ENCODE measurements at regions not wholly inside any gene's neighbourhood (a gene's known extent, or its start where the extent isn't known, plus 50 kb on each side); places are given as distances from the start of the nearest gene placed in this dataset.
"Not testable (repeated sequence)": the region's sequence is repeated elsewhere in the genome, so short reads cannot be mapped to it uniquely, and the experiment has no call there.

DNA sequence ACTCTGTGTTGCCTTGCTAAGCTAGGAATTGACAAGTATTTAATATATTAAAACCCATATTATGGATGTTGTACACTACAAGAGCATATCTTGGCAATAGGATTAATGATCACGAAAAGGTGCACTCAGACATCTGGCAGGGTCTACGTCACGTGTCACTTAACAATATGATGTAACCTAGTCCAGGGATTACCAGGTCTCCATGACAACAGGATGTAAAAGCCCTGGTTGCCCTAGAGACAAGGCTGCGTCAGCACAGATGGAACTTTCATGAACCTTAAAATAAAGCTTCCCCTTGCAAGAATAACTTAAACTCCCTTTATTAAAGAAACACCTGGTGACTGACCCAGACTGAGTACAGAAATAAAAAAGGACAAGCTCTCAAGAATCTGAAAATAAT, 717.8 kb downstream of the CDH18 start:
- DNase-seq, result no peak

- DNase-seq, result no peak
These were observed 713.4 kb downstream of the CDH18 start for GRCh38 chr5:19274578-19274977.

GRCh38 chr5:19285286-19285685, 702.7 kb downstream of the CDH18 start:
- DNase-seq, result no peak

DNA sequence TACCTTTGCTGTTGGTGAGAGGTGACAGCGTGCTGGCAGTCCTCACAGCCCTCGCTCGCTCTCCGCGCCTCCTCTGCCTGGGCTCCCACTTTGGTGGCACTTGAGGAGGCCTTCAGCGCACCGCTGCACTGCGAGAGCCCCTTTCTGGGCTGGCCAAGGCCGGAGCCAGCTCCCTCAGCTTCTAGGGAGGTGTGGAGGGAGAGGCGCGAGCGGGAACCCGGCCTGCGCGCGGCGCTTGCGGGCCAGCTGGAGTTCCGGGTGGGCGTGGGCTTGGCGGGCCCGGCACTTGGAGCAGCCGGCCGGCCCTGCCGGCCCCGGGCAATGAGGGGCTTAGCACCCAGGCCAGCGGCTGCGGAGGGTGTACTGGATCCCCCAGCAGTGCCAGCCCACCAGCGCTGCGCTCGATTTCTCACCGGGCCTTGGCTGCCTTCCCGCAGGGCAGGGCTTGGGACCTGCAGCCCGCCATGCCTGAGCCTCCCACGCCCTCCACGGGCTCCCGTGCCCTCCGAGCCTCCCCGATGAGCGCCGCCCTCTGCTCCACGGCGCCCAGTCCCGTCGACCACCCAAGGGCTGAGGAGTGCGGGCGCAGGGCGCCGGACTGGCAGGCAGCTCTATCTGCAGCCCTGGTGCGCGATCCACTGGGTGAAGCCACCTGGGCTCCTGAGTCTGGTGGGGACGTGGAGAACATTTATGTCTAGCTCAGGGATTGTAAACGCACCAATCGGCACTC, 700.3 kb downstream of the CDH18 start:
- not testable (repeated sequence) for DNase-seq

- not testable (repeated sequence) for DNase-seq
These were observed 699.7 kb downstream of the CDH18 start for GRCh38 chr5:19288311-19288710.

DNA sequence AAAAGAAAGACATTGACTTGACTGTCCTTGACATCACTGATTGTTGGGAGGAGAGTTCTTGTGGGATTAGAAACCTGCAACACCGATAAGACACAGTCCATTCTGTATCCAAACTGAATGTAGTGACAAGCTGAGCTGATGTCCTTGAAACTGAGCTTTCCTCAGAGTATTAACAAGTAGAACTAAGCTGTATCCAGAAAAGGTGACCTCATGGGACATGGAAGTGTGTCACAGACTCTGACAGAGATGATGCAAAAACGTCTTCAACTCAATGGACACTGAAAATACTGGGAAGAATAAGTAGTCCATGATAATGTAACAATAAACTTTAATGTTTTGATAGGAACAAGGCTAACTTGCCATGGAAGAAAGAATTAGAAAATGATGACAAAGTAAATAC, 690.1 kb downstream of the CDH18 start:
- DNase-seq, result no peak

GRCh38 chr5:19301271-19301670, 686.7 kb downstream of the CDH18 start:
- no peak for DNase-seq

- DNase-seq, result no peak
These were observed 673.2 kb downstream of the CDH18 start for GRCh38 chr5:19314840-19315239.

DNA sequence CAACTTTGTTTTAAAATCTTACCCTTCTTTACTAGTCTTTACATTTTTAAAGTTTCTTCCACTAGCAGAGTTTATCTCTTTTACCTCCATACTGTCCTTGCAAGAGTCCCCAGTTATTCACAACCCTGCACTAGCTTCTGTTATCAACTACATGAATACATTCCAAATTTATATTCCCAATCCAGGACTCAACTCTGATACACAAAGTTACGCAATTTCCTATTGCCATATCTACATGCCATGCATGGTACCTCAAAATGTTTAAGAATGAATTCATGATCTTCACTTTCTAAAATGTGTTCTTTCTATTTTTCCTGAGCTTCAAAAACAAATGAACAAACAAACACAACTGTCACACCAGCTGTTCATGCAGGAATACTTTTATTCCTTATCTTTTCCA, 668.7 kb downstream of the CDH18 start:
- no peak for DNase-seq

GRCh38 chr5:19322716-19323485, 665.1 kb downstream of the CDH18 start:
- DNase-seq, result no peak

GRCh38 chr5:19334278-19334677, 653.7 kb downstream of the CDH18 start:
- DNase-seq, result no peak

DNA sequence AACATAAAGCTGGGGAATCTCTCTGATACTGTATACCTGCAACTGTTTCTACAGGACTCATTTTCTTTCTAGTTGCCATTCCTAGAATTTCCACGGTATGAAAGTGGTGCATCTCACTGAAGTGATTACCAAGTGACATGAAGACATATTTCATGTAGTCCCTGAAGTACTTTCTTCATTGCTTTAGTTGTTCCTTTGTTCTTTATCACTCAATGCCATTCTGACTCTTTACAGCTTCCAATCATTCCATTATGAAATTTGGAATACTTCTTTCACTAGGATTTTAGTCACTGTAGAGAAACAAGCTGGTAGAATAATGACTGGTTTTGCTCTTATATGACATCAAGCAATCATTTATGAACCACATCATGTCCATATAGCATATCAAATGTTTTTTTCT, 645.1 kb downstream of the CDH18 start:
- DNase-seq, result no peak

- no peak for DNase-seq
These were observed 635.9 kb downstream of the CDH18 start for GRCh38 chr5:19352120-19352519.

DNA sequence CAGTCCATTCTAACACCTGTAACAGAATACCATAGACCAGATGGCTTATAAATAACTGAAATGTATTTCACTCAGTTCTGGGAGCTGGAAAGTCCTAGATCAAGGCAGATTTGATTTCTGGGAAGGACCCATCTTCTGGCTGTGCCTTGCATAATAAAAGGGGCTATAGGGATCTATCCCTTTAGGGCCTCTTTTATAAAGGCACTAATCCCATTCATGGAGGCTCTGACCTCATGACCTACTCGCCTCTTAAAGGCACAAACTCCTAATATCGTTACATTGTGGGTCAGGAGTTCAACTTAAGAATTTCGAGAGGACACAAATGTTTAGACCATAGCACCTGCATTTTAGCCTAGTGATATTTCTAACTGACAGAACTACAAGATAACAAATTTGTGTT, 619.0 kb downstream of the CDH18 start:
- DNase-seq, result no peak

- no peak for DNase-seq
These were observed 618.4 kb downstream of the CDH18 start for GRCh38 chr5:19369561-19369960.

GRCh38 chr5:19370655-19371386, 617.2 kb downstream of the CDH18 start:
- DNase-seq, result no peak

GRCh38 chr5:19388391-19388790, 599.6 kb downstream of the CDH18 start:
- DNase-seq, result no peak

- DNase-seq, result no peak
These were observed 587.0 kb downstream of the CDH18 start for GRCh38 chr5:19401032-19401431.

- DNase-seq, result no peak
These were observed 581.2 kb downstream of the CDH18 start for GRCh38 chr5:19406576-19407365.

GRCh38 chr5:19408149-19408548, 579.9 kb downstream of the CDH18 start:
- no peak for DNase-seq

- DNase-seq, result no peak
These were observed 576.1 kb downstream of the CDH18 start for GRCh38 chr5:19411936-19412335.

All from effector CD8-positive, alpha-beta T cell (primary cell).